IMR-90 (cell line): ENCODE measurements at regions not wholly inside any gene's neighbourhood (a gene's known extent, or its start where the extent isn't known, plus 50 kb on each side); places are given as distances from the start of the nearest gene placed in this dataset.

ENCODE experiments used
- CTCF ChIP-seq: conservative IDR thresholded peaks from 2 replicates; pipeline ENCODE4 v1.5.1; 2012; ENCODE audit warnings: mild to moderate bottlenecking, low read depth, low read length, improper control_type of control experiment
- SMC3 ChIP-seq: fragments of 150-350 bp; IDR thresholded peaks from 2 replicates; pipeline ENCODE4 v1.6.1; 2016; ENCODE audit warnings: low read depth, mild to moderate bottlenecking, antibody characterized with exemption, low read length, moderate library complexity

GRCh38 chrX:20753076-20753475 is 486.4 kb upstream of the RPS6KA3 start:
- TF ChIP-seq CTCF (no peak), SMC3 (no peak)
